ENCODE measurements at regions not wholly inside any gene's neighbourhood (a gene's known extent, or its start where the extent isn't known, plus 50 kb on each side); places are given as distances from the start of the nearest gene placed in this dataset.

DNA sequence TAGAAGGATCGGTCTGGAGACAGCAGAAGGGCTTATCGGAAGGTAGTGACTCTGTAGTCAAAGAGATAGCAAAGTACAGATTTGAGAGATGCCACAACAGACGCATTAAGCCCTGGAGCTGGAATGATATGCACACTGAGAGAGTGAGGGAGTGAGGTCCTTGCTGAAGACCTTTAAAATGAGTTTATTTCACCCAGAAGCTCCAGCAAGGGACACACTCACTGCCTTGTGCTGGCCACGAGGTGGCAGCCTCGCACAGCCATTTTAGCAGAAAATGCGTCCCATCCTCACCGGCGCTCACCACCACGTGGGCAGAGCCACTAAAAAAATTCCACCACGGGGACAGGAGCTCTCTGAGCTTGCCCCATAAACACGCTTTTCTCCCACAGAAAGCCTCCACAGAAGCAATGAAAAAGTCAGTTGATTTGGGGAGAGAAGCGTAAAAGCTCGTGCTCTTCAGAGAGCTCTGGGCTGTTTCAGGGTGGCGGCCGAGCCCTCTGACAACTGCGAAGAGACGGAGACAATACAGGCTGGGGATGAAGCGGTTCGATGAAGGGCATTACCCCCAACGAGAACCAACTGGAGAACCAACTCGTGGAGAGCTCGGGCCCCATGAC lies 163.0 kb upstream of the KLF14 start:
- TF ChIP-seq, protein P1, sequence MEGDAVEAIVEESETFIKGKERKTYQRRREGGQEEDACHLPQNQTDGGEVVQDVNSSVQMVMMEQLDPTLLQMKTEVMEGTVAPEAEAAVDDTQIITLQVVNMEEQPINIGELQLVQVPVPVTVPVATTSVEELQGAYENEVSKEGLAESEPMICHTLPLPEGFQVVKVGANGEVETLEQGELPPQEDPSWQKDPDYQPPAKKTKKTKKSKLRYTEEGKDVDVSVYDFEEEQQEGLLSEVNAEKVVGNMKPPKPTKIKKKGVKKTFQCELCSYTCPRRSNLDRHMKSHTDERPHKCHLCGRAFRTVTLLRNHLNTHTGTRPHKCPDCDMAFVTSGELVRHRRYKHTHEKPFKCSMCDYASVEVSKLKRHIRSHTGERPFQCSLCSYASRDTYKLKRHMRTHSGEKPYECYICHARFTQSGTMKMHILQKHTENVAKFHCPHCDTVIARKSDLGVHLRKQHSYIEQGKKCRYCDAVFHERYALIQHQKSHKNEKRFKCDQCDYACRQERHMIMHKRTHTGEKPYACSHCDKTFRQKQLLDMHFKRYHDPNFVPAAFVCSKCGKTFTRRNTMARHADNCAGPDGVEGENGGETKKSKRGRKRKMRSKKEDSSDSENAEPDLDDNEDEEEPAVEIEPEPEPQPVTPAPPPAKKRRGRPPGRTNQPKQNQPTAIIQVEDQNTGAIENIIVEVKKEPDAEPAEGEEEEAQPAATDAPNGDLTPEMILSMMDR (conservative IDR thresholded peaks at IDR 0.05; ENCODE audit: low read depth, low read length): peak; percentile 86
- no peak for TF ChIP-seq EZH2 (IDR thresholded peaks at IDR 0.05; ENCODE audit: borderline replicate concordance, low read depth, low read length, poor library complexity, severe bottlenecking)

Measured in A673 (cell line).